H9 (cell line): ENCODE measurements at regions not wholly inside any gene's neighbourhood (a gene's known extent, or its start where the extent isn't known, plus 50 kb on each side); places are given as distances from the start of the nearest gene placed in this dataset.

ENCODE experiments used
- DNase-seq: peaks from one replicate; pipeline ENCODE4 v3.0.0-alpha.2; 2017
- H2AFZ ChIP-seq: one replicate; pipeline ENCODE4 v1.6.1; 2013; ENCODE audit warnings: mild to moderate bottlenecking, low read length, control low read depth, moderate library complexity
- H2AK5ac ChIP-seq: 2 replicates; pipeline ENCODE4 v1.6.1; 2013; ENCODE audit warnings: low read length, control low read depth, mixed read lengths; ENCODE audit not compliant: insufficient read length
- H2BK120ac ChIP-seq: one replicate; pipeline ENCODE4 v1.6.1; 2013; ENCODE audit warnings: low read depth, mild to moderate bottlenecking, low read length, control low read depth, inconsistent platforms; ENCODE audit not compliant: poor library complexity, severe bottlenecking
- H2BK12ac ChIP-seq: 2 replicates; pipeline ENCODE4 v1.6.1; 2013; ENCODE audit warnings: low read length, control low read depth, mixed read lengths, low read depth; ENCODE audit not compliant: insufficient read length
- H2BK15ac ChIP-seq: 2 replicates; pipeline ENCODE4 v1.6.1; 2013; ENCODE audit warnings: low read depth, low read length, control low read depth
- H2BK20ac ChIP-seq: one replicate; pipeline ENCODE4 v1.6.1; 2013; ENCODE audit warnings: low read depth, mild to moderate bottlenecking, low read length, control low read depth, inconsistent platforms; ENCODE audit not compliant: poor library complexity, severe bottlenecking
- H2BK5ac ChIP-seq: 2 replicates; pipeline ENCODE4 v1.6.1; 2013; ENCODE audit warnings: low read length, control low read depth, mixed read lengths; ENCODE audit not compliant: insufficient read length
- H3K14ac ChIP-seq: 2 replicates; pipeline ENCODE4 v1.6.1; 2013; ENCODE audit warnings: low read length, control low read depth; ENCODE audit not compliant: insufficient read depth
- H3K18ac ChIP-seq: 2 replicates; pipeline ENCODE4 v1.6.1; 2013; ENCODE audit warnings: low read depth, mild to moderate bottlenecking, mixed read lengths, low read length, control low read depth; ENCODE audit not compliant: insufficient read length
- H3K23ac ChIP-seq: 2 replicates; pipeline ENCODE4 v1.6.1; 2013; ENCODE audit warnings: low read length, control low read depth, mixed read lengths, low read depth; ENCODE audit not compliant: insufficient read length
- H3K23me2 ChIP-seq: 2 replicates; pipeline ENCODE4 v1.6.1; 2013; ENCODE audit warnings: low read depth, mild to moderate bottlenecking, mixed read lengths, low read length, control low read depth; ENCODE audit not compliant: insufficient read length, poor library complexity, severe bottlenecking
- H3K27ac ChIP-seq: 2 replicates; pipeline ENCODE4 v1.5.1; 2013; ENCODE audit warnings: low read length, control low read depth, mixed read lengths, low read depth; ENCODE audit not compliant: insufficient read length
- H3K27me3 ChIP-seq: 2 replicates; pipeline ENCODE4 v1.6.1; 2013; ENCODE audit warnings: low read length, control low read depth, inconsistent platforms; ENCODE audit not compliant: insufficient read depth
- H3K4ac ChIP-seq: 2 replicates; pipeline ENCODE4 v1.6.1; 2013; ENCODE audit warnings: low read depth, mild to moderate bottlenecking, control low read depth, inconsistent platforms, low read length, moderate library complexity
- H3K4me1 ChIP-seq: 2 replicates; pipeline ENCODE4 v1.6.1; 2013; ENCODE audit warnings: low read length, control low read depth, inconsistent platforms; ENCODE audit not compliant: insufficient read depth
- H3K4me2 ChIP-seq: 2 replicates; pipeline ENCODE4 v1.6.1; 2013; ENCODE audit warnings: low read length, control low read depth, mixed read lengths; ENCODE audit not compliant: insufficient read length, insufficient read depth
- H3K56ac ChIP-seq: 2 replicates; pipeline ENCODE4 v1.6.1; 2013; ENCODE audit warnings: low read depth, mild to moderate bottlenecking, mixed read lengths, low read length, control low read depth; ENCODE audit not compliant: insufficient read length
- H3K79me1 ChIP-seq: 2 replicates; pipeline ENCODE4 v1.6.1; 2013; ENCODE audit warnings: low read depth, mild to moderate bottlenecking, moderate library complexity, low read length, control low read depth, inconsistent platforms; ENCODE audit not compliant: insufficient read depth, poor library complexity, severe bottlenecking
- H3K79me2 ChIP-seq: 2 replicates; pipeline ENCODE4 v1.6.1; 2013; ENCODE audit warnings: low read length, control low read depth, inconsistent platforms; ENCODE audit not compliant: insufficient read depth
- H3K9ac ChIP-seq: 2 replicates; pipeline ENCODE4 v1.6.1; 2013; ENCODE audit warnings: low read length, control low read depth, mixed read lengths; ENCODE audit not compliant: insufficient read length; ENCODE audit errors: extremely low read depth
- H3K9me3 ChIP-seq: one replicate; pipeline ENCODE4 v1.6.1; 2013; ENCODE audit warnings: low read depth, low read length, inconsistent platforms; ENCODE audit not compliant: control insufficient read depth
- H3T11ph ChIP-seq: one replicate; pipeline ENCODE4 v1.6.1; 2013; ENCODE audit warnings: mild to moderate bottlenecking, low read length, control low read depth, inconsistent platforms
- H4K20me1 ChIP-seq: one replicate; pipeline ENCODE4 v1.6.1; 2013; ENCODE audit not compliant: control insufficient read depth, insufficient read length, insufficient read depth
- H4K5ac ChIP-seq: 2 replicates; pipeline ENCODE4 v1.6.1; 2013; ENCODE audit warnings: low read depth, mild to moderate bottlenecking, mixed read lengths, low read length, control low read depth; ENCODE audit not compliant: insufficient read length
- H4K8ac ChIP-seq: replicated peaks from 2 replicates; pipeline ENCODE4 v1.6.1; 2013; ENCODE audit warnings: low read length, control low read depth, mixed read lengths, low read depth; ENCODE audit not compliant: insufficient read length
- H4K91ac ChIP-seq: 2 replicates; pipeline ENCODE4 v1.6.1; 2013; ENCODE audit warnings: low read depth, mild to moderate bottlenecking, moderate library complexity, mixed read lengths, low read length, control low read depth; ENCODE audit not compliant: insufficient read length
- H3K27ac Mint-ChIP-seq, 3 experiments: 2 replicates in 2 of 3; 3 replicates in 1 of 3; pipeline ENCODE4 v1.8.0; 2020 to 2021; ENCODE audit warnings: mixed read lengths in 3 of 3, mild to moderate bottlenecking in 1 of 3, moderate library complexity in 1 of 3
- H3K27me3 Mint-ChIP-seq: 2 replicates; pipeline ENCODE4 v1.8.0; 2021; ENCODE audit warnings: low read depth, mild to moderate bottlenecking, moderate library complexity, mixed read lengths
- H3K36me3 Mint-ChIP-seq, 3 experiments: 2 replicates in 2 of 3; 3 replicates in 1 of 3; pipeline ENCODE4 v1.8.0; 2020 to 2021; ENCODE audit warnings: low read depth in 3 of 3, mixed read lengths in 3 of 3; ENCODE audit not compliant: insufficient read depth in 1 of 3
- H3K4me1 Mint-ChIP-seq, 2 experiments: 2 replicates each; pipeline ENCODE4 v1.8.0; 2020; ENCODE audit warnings: mixed read lengths in 2 of 2
- H3K4me3 Mint-ChIP-seq, 2 experiments: 2 replicates in 1 of 2; 3 replicates in 1 of 2; pipeline ENCODE4 v1.8.0; 2020 to 2021; ENCODE audit warnings: mild to moderate bottlenecking in 2 of 2, mixed read lengths in 2 of 2, moderate library complexity in 1 of 2
- H3K9me3 Mint-ChIP-seq, 2 experiments: 2 replicates in 1 of 2; 3 replicates in 1 of 2; pipeline ENCODE4 v1.8.0; 2020; ENCODE audit warnings: mild to moderate bottlenecking in 2 of 2, mixed read lengths in 2 of 2, moderate library complexity in 1 of 2
- CTCF ChIP-seq: fragments of 200-600 bp; sonication (generic); conservative IDR thresholded peaks from 3 replicates; pipeline ENCODE4 v1.8.0; 2021; ENCODE audit warnings: antibody characterized with exemption, mild to moderate bottlenecking
- WGBS: extraction: QIAGEN DNeasy Blood & Tissue Kit; methylation state at CpG from one replicate; pipeline ENCODE4 v1.1.7; 2013; ENCODE audit warnings: missing lambda C conversion rate, low lambda C conversion rate, mixed read lengths; ENCODE audit not compliant: insufficient read length; ENCODE audit errors: extremely low coverage; 5-methylcytosine and 5-hydroxymethylcytosine counted together

GRCh38 chr14:51568366-51568765 is 83.3 kb upstream of the FRMD6 start:
- no peaks in the 10 kb centered on the region for H3K9me3 ChIP-seq
- no peak overlapping the region for H3T11ph ChIP-seq
- no peak overlapping the region for H3K27ac Mint-ChIP-seq
- no peak overlapping the region for H3K14ac ChIP-seq
- no peaks in the 10 kb centered on the region for H3K23me2 ChIP-seq
- no peak overlapping the region for H3K23ac ChIP-seq
- H3K9ac ChIP-seq = no peak overlapping the region
- H3K4me2 ChIP-seq = no peak overlapping the region
- H2BK120ac ChIP-seq = no peak overlapping the region
- no peaks in the 10 kb centered on the region for H3K27me3 Mint-ChIP-seq
- H4K91ac ChIP-seq = no peak overlapping the region
- no peaks in the 10 kb centered on the region for H3K79me1 ChIP-seq
- WGBS = no CpG with 5 or more reads among the region's 2 CpGs
- no peaks in the 10 kb centered on the region for H3K27me3 ChIP-seq
- H3K79me2 ChIP-seq = no peaks in the 10 kb centered on the region
- H2BK5ac ChIP-seq = no peak overlapping the region
- H3K4ac ChIP-seq = no peak overlapping the region
- peaks cover 17 to 24% of the 10 kb centered on the region in 2 experiments for H3K4me1 Mint-ChIP-seq
- no peak overlapping the region for H2BK12ac ChIP-seq
- H3K4me1 ChIP-seq = peaks cover 3% of the 10 kb centered on the region; the same call in 1 of the 2 replicates
- no peak overlapping the region for H2BK20ac ChIP-seq
- H2AFZ ChIP-seq = no peak overlapping the region
- H2AK5ac ChIP-seq = no peak overlapping the region
- H2BK15ac ChIP-seq = no peak overlapping the region
- no peak overlapping the region for H3K27ac ChIP-seq
- H4K20me1 ChIP-seq = no peaks in the 10 kb centered on the region
- no peak overlapping the region for H4K5ac ChIP-seq
- no peak for TF ChIP-seq CTCF
- H3K36me3 Mint-ChIP-seq = peaks cover 0 to 5% (median 0%) of the 10 kb centered on the region in 3 experiments; a peak in 1 of 7 replicates
- DNase-seq = no peak
- H3K56ac ChIP-seq = no peak overlapping the region
- no peak overlapping the region for H3K18ac ChIP-seq
- no peak overlapping the region for H3K4me3 Mint-ChIP-seq
- 0 out of 5 replicates have a peak, but pooled peaks cover 0 to 3% of the 10 kb centered on the region in 2 experiments for H3K9me3 Mint-ChIP-seq
- no peak overlapping the region for H4K8ac ChIP-seq
